Heart left ventricle (tissue), 13 donors: ENCODE measurements at regions not wholly inside any gene's neighbourhood (a gene's known extent, or its start where the extent isn't known, plus 50 kb on each side); places are given as distances from the start of the nearest gene placed in this dataset.

Experiments used
- CTCF ChIP-seq, 12 donors: fragments of 200-600 bp; sonication (generic) in 4 of 12; IDR thresholded peaks; one replicate each; pipeline versions ENCODE4 v1.5.0 to v1.8.0; 2018 to 2022; ENCODE audit warnings: antibody characterized with exemption in 12 of 12, mild to moderate bottlenecking in 5 of 12
- POLR2A ChIP-seq, 2 donors: fragments of 450-650 bp; IDR thresholded peaks; one replicate each; pipeline ENCODE4 v1.6.1; 2017; ENCODE audit warnings: antibody characterized with exemption in 2 of 2, mild to moderate bottlenecking in 2 of 2, moderate library complexity in 2 of 2
- donor health status: ischemic (EF 13 %, LVEDD 7.1; RV severe dilation, severe dysfunction).
- donor health status: DM: no; HTN: yes; CAD: no.
- donor health status: DM: no; HTN: no; CAD: no.
- donor health status: ischemic (EF 25% LVEDD 6.9; RV normal size, moderate dysfunction).
- donor health status: ischemic (EF 25% LVEDD 5.7; RV mildly dilated, moderate dysfunction).
- donor health status: ischemic (EF 35%, LVEDD 5.7; RV mildly dilated, moderate dysfunction).
- donor health status: nonischemic (EF 11% LVEDD 7.7; RV severe dilation, severe dysfunction).
- donor health status: DM: yes; HTN: yes; CAD: no.
- donor health status: PGD.
- donor health status: ischemic (EF 29% LVEDD 5.4; RV normal size, mild dysfunction).
- donor health status: nonischemic (EF 23%, LVEDD 6.1; RV moderate dilation, normal function).

- TF ChIP-seq POLR2A (IDR thresholded peaks at IDR 0.05), result no peak
- no peak for TF ChIP-seq CTCF (IDR thresholded peaks at IDR 0.05)
These were observed 204.7 kb downstream of the BCL11B start for GRCh38 chr14:99067141-99067920.
